GM12878 (cell line): ENCODE measurements at regions not wholly inside any gene's neighbourhood (a gene's known extent, or its start where the extent isn't known, plus 50 kb on each side); places are given as distances from the start of the nearest gene placed in this dataset.

Source experiments
- ATAC-seq: fragments of 200-7000 bp; cut with Tn5 transposase; 3 replicates; pipeline ENCODE4 v1.9.1; 2020; ENCODE audit warnings: mild to moderate bottlenecking, moderate library complexity
- BruUV-seq: library from RNA; stranded (reverse); fragments of 400-500 nt; replicated peaks from 2 replicates; lab custom pipeline; 2021; lab: Mats Ljungman, UMichigan
- CTCF ChIA-PET: fragments of 300-600 bp; sonication (Branson Sonifier 250); formaldehyde crosslinking; extraction: SDS; loops from one replicate; lab custom pipeline; 2021; ENCODE audit warnings: inconsistent platforms; lab: Yijun Ruan, JAX
- POLR2A ChIA-PET: fragments of 350-600 bp; formaldehyde crosslinking; extraction: SDS; loops from one replicate; lab custom pipeline; 2021; ENCODE audit warnings: inconsistent platforms; lab: Charles Lee
- RAD21 ChIA-PET: fragments of 300-600 bp; sonication (Branson Sonifier 250); formaldehyde crosslinking; loops from one replicate; lab custom pipeline; 2023; ENCODE audit warnings: antibody characterized with exemption; ENCODE audit not compliant: unreplicated experiment; lab: Charles Lee
- SMC1A ChIA-PET: fragments of 300-600 bp; sonication (Branson Sonifier 250); formaldehyde crosslinking; loops from one replicate; lab custom pipeline; 2023; ENCODE audit not compliant: unreplicated experiment, uncharacterized antibody; lab: Charles Lee
- DNase-seq: peaks from one replicate; pipeline ENCODE4 v3.0.0-alpha.2; 2011; ENCODE audit warnings: low read depth, low spot score
- FAIRE-seq: peaks from 3 replicates; lab custom pipeline; 2011; peaks lifted over from hg19 to GRCh38; lab: Jason Lieb, UNC
- H2AFZ ChIP-seq: 2 replicates; pipeline ENCODE4 v1.6.0; 2011; ENCODE audit warnings: low read depth, low read length, control low read depth; ENCODE audit not compliant: control insufficient read depth
- H3K27ac ChIP-seq: 2 replicates; pipeline ENCODE4 v1.5.1; 2011; ENCODE audit warnings: control low read depth; ENCODE audit not compliant: control insufficient read depth, insufficient read depth
- H3K27me3 ChIP-seq, 2 experiments: replicated peaks in 1 of 2; 2 replicates each; pipeline versions ENCODE4 v1.6.0 to v1.6.1; 2011; ENCODE audit warnings: low read length in 1 of 2; ENCODE audit not compliant: control insufficient read depth in 2 of 2, insufficient read depth in 2 of 2
- H3K36me3 ChIP-seq, 2 experiments: 2 replicates each; pipeline ENCODE4 v1.5.1; 2011; ENCODE audit warnings: low read length in 1 of 2; ENCODE audit not compliant: control insufficient read depth in 2 of 2, insufficient read depth in 2 of 2
- H3K4me1 ChIP-seq: 2 replicates; pipeline ENCODE4 v1.6.1; 2011; ENCODE audit warnings: mild to moderate bottlenecking, low read length, moderate library complexity, mixed read lengths; ENCODE audit not compliant: control insufficient read depth, insufficient read depth
- H3K4me2 ChIP-seq: 2 replicates; pipeline ENCODE4 v1.6.0; 2011; ENCODE audit warnings: control low read depth; ENCODE audit not compliant: control insufficient read depth, insufficient read depth
- H3K4me3 ChIP-seq: fragments of 200-600 bp; sonication (generic); 2 replicates; pipeline ENCODE4 v1.5.1; 2016
- H3K79me2 ChIP-seq: 2 replicates; pipeline ENCODE4 v1.6.0; 2011; ENCODE audit warnings: low read length; ENCODE audit not compliant: control insufficient read depth, insufficient read depth
- H3K9ac ChIP-seq: 2 replicates; pipeline ENCODE4 v1.8.0; 2011; ENCODE audit warnings: low read length, control low read depth, mixed read lengths; ENCODE audit not compliant: control insufficient read depth, insufficient read depth
- H3K9me3 ChIP-seq: replicated peaks from 3 replicates; pipeline ENCODE4 v1.5.1; 2011; ENCODE audit warnings: mild to moderate bottlenecking, low read length; ENCODE audit not compliant: control insufficient read depth, insufficient read depth
- H4K20me1 ChIP-seq: 2 replicates; pipeline ENCODE4 v1.6.0; 2011; ENCODE audit not compliant: control insufficient read depth, insufficient read depth
- BHLHE40 ChIP-seq, 2 experiments: fragments of 450-650 bp in 1 of 2; IDR thresholded peaks; 2 replicates each; pipeline ENCODE4 v1.6.1; 2011 to 2017; ENCODE audit warnings: low read depth in 2 of 2, borderline replicate concordance in 1 of 2, improper control_type of control experiment in 1 of 2, low read length in 1 of 2, mild to moderate bottlenecking in 1 of 2
- ETV6 ChIP-seq, 2 experiments: fragments of 450-650 bp in 1 of 2; IDR thresholded peaks in 1 of 2; conservative IDR thresholded peaks in 1 of 2; 2 replicates each; pipeline ENCODE4 v1.6.1; 2014; ENCODE audit warnings: antibody characterized with exemption in 1 of 2, borderline replicate concordance in 1 of 2, low read depth in 1 of 2, mild to moderate bottlenecking in 1 of 2, moderate library complexity in 1 of 2
- KLF5 ChIP-seq: fragments of 450-650 bp; IDR thresholded peaks from 2 replicates; pipeline ENCODE4 v1.6.1; 2014; ENCODE audit warnings: mild to moderate bottlenecking; ENCODE audit not compliant: partially characterized antibody
- RUNX3 ChIP-seq: IDR thresholded peaks from 2 replicates; pipeline ENCODE4 v1.6.1; 2012; ENCODE audit warnings: low read length, inconsistent platforms
- SP1 ChIP-seq: IDR thresholded peaks from one replicate; pipeline ENCODE4 v1.6.1; 2011; ENCODE audit warnings: low read depth, low read length
- SUPT20H ChIP-seq: IDR thresholded peaks from 2 replicates; pipeline ENCODE4 v1.6.1; 2011; ENCODE audit warnings: low read depth, mild to moderate bottlenecking, low read length, moderate library complexity, borderline replicate concordance; ENCODE audit not compliant: control insufficient read depth
- WGBS: methylation state at CpG from one replicate; pipeline ENCODE4 v1.1.6; 2016; ENCODE audit warnings: low lambda C conversion rate; ENCODE audit not compliant: insufficient replicate concordance, insufficient coverage; ENCODE audit errors: missing lambda C conversion rate; 5-methylcytosine and 5-hydroxymethylcytosine counted together
- in situ Hi-C: fragments of 300-500 bp; cut with MboI; formaldehyde crosslinking; loops from 9 replicates; pipeline ENCODE4 v1.14.3; 2018; ENCODE audit warnings: mixed read lengths
- intact Hi-C: fragments of 100-400 bp; cut with micrococcal nuclease; formaldehyde crosslinking; loops from one replicate; pipeline ENCODE4 v1.14.2; 2022; ENCODE audit not compliant: unreplicated experiment

DNA sequence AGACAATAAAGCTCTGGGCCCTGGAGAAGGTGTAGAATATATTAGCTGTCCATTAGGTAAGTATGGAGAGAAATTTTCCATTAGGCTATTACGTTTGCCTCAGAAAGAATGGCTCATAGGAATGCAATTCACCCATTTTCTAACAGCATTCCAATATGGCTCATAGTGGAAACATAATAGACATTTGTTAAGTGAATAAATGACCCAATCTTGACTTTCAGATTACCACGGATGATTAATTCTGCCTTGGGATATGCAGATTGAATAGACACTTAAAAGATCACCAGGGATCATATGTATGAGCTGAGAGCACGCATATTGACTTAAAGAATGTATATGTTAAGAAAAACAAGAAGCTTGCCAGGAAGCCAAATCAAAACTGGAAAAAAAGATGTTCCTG, 209.1 kb upstream of the CDYL start:
- CTCF ChIA-PET = no interaction called here
- H3K4me2 ChIP-seq = no peak overlapping the region
- H3K36me3 ChIP-seq = no peaks in the 10 kb centered on the region
- H3K9me3 ChIP-seq = no peaks in the 10 kb centered on the region; the same call in 1 of the 3 replicates
- no peak overlapping the region for H3K9ac ChIP-seq
- in situ Hi-C loops = no loop called here
- no peak for ATAC-seq
- DNase-seq = no peak
- FAIRE-seq = no peak
- no TSS peak for BruUV-seq
- POLR2A ChIA-PET = no interaction called here
- peaks cover 0 to 3% of the 10 kb centered on the region in 2 experiments; a peak in 1 of 4 replicates for H3K27me3 ChIP-seq
- H4K20me1 ChIP-seq = no peaks in the 10 kb centered on the region
- no peaks in the 10 kb centered on the region for H3K4me1 ChIP-seq
- TF ChIP-seq ETV6 (conservative IDR thresholded peaks at IDR 0.05 in 1 of 2, IDR thresholded peaks at IDR 0.05 in 1 of 2; ENCODE audit: borderline replicate concordance in 1 of 2, low read depth in 1 of 2) = no peak
- no peak for TF ChIP-seq BHLHE40 (IDR thresholded peaks at IDR 0.05; ENCODE audit: borderline replicate concordance in 1 of 2, low read depth in 2 of 2, low read length in 1 of 2)
- no peak for TF ChIP-seq SUPT20H
- no peak for TF ChIP-seq SP1
- no peak for TF ChIP-seq KLF5
- no peak for TF ChIP-seq RUNX3
- 25% methylated on average over 3 of the region's 3 CpGs for WGBS
- SMC1A ChIA-PET = interaction anchor here (0.7 kb wide), 1 partner anchor 40 kb away, joined by 3 read pairs; no protein-coding TSS in a partner anchor
- RAD21 ChIA-PET = no interaction called here
- no peak overlapping the region for H3K4me3 ChIP-seq
- intact Hi-C loops = no loop called here
- H3K79me2 ChIP-seq = no peaks in the 10 kb centered on the region
- no peak overlapping the region for H3K27ac ChIP-seq
- no peak overlapping the region for H2AFZ ChIP-seq
